Stimulated activated memory B cell treated with anti-CD40 and anti-IgM and Interleukin-4, amounts not matched to agents 10 μg/mL and 1 μg/mL and 100 μg/mL, for 72 hours (primary cell): ENCODE measurements at regions not wholly inside any gene's neighbourhood (a gene's known extent, or its start where the extent isn't known, plus 50 kb on each side); places are given as distances from the start of the nearest gene placed in this dataset.
"Not testable (repeated sequence)": the region's sequence is repeated elsewhere in the genome, so short reads cannot be mapped to it uniquely, and the experiment has no call there.

Experiments used
- ATAC-seq: fragments of 150-1000 bp; cut with Tn5 transposase; 2 replicates; pipeline ENCODE4 v1.10.0; 2021
- H3K27ac Mint-ChIP-seq: one replicate; pipeline ENCODE4 v1.8.0; 2022; ENCODE audit warnings: mild to moderate bottlenecking, mixed read lengths
- H3K27me3 Mint-ChIP-seq: one replicate; pipeline ENCODE4 v1.8.0; 2022; ENCODE audit warnings: mixed read lengths
- H3K36me3 Mint-ChIP-seq: one replicate; pipeline ENCODE4 v1.8.0; 2022; ENCODE audit warnings: mixed read lengths
- H3K4me1 Mint-ChIP-seq: one replicate; pipeline ENCODE4 v1.8.0; 2022; ENCODE audit warnings: mixed read lengths
- H3K4me3 Mint-ChIP-seq: one replicate; pipeline ENCODE4 v1.8.0; 2022; ENCODE audit warnings: mild to moderate bottlenecking, moderate library complexity, mixed read lengths
- H3K9me3 Mint-ChIP-seq: one replicate; pipeline ENCODE4 v1.8.0; 2022; ENCODE audit warnings: mixed read lengths

DNA sequence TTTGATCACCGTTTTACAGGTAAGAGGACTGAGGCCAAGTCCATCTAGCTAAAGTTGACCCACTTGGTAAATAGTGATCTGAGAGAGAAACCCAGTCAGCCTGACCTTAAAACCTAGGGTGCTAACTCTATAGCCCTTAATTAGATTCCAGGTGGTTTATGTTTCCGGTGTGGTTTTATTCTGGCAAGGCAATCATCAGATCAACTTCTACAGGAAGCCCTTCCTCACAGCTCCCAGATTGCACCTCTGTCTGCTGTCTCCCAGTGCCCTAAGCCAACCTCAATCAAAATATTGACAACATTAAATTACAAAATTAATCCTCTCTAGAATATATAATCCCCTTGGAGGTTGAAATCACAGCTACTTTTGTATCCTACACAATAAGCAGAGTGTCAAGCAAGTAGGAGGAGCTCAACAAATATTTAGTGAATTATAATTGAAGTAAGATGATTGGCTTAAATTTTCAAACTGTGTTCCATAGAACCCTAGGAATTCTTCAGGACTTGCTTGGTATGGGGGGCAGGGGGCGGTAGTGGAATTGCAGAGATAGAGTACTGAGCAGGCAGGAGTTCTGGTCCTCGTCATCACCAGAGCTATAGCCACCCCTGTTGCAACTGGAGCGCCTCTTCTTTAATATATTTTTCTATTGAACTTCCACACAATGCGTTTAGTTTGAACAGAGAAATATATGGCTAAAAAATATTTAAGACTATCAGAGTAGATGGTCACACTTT is 692.8 kb upstream of the LRRN3 start:
- Mint-ChIP-seq H3K36me3 (no peaks in the 10 kb centered on the region), H3K27me3 (no peaks in the 10 kb centered on the region), H3K4me1 (no peaks in the 10 kb centered on the region), H3K4me3 (no peak overlapping the region), H3K9me3 (no peaks in the 10 kb centered on the region), H3K27ac (no peak overlapping the region)
- no peak for ATAC-seq

DNA sequence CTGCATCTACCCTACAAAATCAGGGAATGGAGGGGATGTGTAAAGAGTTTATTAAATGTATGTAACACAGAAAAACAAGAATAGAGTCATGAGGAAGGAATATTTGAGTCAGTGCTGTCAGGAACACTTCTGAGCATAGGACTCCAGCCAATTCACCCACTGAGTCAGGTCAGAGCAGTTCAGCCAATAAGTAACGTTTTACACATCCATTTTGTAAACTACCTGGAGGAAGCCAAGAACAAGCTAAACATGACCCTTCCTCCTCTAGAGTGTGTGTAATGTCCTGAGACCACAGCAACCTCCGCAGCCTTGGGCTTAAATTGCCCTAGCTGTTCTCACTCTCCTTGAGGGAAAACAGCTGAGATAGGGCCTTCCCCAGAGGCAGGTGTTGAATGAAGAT is 691.5 kb upstream of the LRRN3 start:
- ATAC-seq, result no peak
- Mint-ChIP-seq H3K27me3 (no peaks in the 10 kb centered on the region), H3K4me1 (no peaks in the 10 kb centered on the region), H3K9me3 (no peaks in the 10 kb centered on the region), H3K4me3 (no peak overlapping the region), H3K27ac (no peak overlapping the region), H3K36me3 (no peaks in the 10 kb centered on the region)

DNA sequence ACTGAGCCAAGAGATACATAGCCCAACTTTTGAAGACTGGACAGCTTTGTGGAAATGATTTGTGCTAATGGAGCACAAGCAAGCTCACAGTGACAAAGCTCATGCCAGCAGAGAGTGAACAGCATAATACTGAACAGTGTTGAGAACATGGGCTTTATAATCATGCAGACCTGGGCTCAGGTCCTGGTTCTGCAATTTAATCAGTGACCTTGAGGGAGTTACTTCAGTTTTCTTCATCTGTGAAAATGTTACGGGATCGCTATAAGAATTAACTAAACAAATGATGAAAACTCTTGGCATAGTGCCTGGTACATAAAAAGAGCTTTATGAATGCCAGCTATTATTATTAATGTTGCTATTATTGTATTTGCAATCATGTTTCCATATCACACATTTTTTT is 690.5 kb upstream of the LRRN3 start:
- no peaks in the 10 kb centered on the region for H3K27me3 Mint-ChIP-seq
- no peaks in the 10 kb centered on the region for H3K4me1 Mint-ChIP-seq
- H3K9me3 Mint-ChIP-seq, result no peaks in the 10 kb centered on the region
- H3K36me3 Mint-ChIP-seq, result no peaks in the 10 kb centered on the region
- ATAC-seq, result no peak
- no peak overlapping the region for H3K27ac Mint-ChIP-seq
- no peak overlapping the region for H3K4me3 Mint-ChIP-seq

DNA sequence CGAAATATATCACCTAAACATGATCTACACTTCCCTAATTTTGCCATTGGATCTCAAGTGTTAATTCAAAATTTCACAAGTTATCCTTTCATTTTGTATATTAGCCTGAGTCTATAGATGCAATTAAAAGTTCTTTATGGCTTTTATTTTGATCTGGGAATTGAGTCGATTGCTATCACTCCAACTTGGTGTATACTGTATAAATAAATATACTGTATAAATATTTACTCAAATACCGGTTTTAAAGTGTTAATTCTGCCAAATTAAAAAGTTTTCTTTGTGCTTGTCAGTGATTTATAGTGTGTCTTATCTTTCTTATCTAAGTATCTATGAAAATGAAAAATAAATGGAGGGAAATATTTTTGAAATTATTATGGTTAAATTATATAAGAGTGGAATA is 683.7 kb upstream of the LRRN3 start:
- no peak for ATAC-seq
- Mint-ChIP-seq H3K27ac (no peak overlapping the region), H3K4me3 (no peak overlapping the region), H3K9me3 (no peaks in the 10 kb centered on the region), H3K4me1 (no peaks in the 10 kb centered on the region), H3K27me3 (no peaks in the 10 kb centered on the region), H3K36me3 (no peaks in the 10 kb centered on the region)

DNA sequence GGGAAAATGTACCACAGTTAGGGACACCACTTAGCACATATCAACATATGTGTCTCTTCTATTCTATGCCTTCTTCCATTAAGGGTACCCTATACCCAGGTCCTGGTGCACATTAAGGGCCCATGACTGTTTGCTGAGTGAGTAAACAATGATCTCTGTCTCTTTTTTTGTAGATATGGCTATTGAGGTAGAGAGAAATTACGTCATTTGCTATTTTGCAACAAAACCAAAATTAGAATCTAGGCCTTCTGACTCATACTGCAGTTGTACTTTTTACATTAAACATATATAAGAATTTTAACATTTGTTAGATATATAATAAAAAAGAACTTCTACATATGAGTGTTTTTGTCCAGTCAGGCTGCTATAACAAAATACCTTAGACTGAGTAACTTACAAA is 683.2 kb upstream of the LRRN3 start:
- H3K27me3 Mint-ChIP-seq, result no peaks in the 10 kb centered on the region
- no peak for ATAC-seq
- no peaks in the 10 kb centered on the region for H3K9me3 Mint-ChIP-seq
- H3K4me1 Mint-ChIP-seq, result no peaks in the 10 kb centered on the region
- H3K36me3 Mint-ChIP-seq, result no peaks in the 10 kb centered on the region
- H3K4me3 Mint-ChIP-seq, result no peak overlapping the region
- no peak overlapping the region for H3K27ac Mint-ChIP-seq

DNA sequence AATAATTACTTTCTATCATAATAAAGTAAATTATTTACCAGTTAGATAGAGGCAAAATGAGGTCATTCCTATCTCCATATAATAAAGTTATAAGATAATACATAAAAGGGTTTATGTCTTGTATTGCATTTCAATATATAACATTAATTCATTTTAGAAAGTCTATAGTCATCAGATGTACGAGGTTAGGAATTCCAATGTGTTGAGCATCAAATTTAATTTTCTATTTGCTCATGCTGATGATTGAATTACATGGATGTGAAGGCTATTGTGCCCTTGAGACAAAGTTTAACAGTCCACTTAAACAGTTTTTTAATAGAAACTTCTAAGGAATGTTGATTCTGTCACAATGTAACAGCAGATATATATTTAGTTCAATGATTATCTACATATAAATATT is 678.3 kb upstream of the LRRN3 start:
- H3K27me3 Mint-ChIP-seq, result no peaks in the 10 kb centered on the region
- no peaks in the 10 kb centered on the region for H3K36me3 Mint-ChIP-seq
- H3K4me1 Mint-ChIP-seq, result no peaks in the 10 kb centered on the region
- H3K4me3 Mint-ChIP-seq, result no peak overlapping the region
- H3K27ac Mint-ChIP-seq, result no peak overlapping the region
- peaks cover 5% of the 10 kb centered on the region for H3K9me3 Mint-ChIP-seq
- ATAC-seq, result no peak

DNA sequence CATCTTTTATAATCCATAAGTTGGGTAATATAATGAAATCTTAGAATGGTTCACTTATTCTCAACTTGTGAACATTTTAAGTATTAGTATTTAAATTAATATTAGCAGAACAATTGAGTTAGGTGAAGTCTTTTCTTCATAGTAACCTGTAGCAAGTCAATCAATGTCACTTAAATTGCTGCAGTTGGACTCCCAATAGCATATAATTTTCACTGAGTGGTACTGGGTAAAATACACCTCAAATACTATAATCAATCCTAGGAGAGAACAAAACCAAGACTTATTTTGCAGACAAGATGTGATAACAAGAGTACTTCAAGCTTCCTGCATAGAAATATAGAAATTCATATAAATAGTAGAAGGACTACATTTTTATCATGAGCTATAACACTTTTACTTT is 677.9 kb upstream of the LRRN3 start:
- H3K36me3 Mint-ChIP-seq, result no peaks in the 10 kb centered on the region
- H3K4me1 Mint-ChIP-seq, result no peaks in the 10 kb centered on the region
- peaks cover 5% of the 10 kb centered on the region for H3K9me3 Mint-ChIP-seq
- no peak overlapping the region for H3K27ac Mint-ChIP-seq
- no peaks in the 10 kb centered on the region for H3K27me3 Mint-ChIP-seq
- ATAC-seq, result no peak
- H3K4me3 Mint-ChIP-seq, result no peak overlapping the region

DNA sequence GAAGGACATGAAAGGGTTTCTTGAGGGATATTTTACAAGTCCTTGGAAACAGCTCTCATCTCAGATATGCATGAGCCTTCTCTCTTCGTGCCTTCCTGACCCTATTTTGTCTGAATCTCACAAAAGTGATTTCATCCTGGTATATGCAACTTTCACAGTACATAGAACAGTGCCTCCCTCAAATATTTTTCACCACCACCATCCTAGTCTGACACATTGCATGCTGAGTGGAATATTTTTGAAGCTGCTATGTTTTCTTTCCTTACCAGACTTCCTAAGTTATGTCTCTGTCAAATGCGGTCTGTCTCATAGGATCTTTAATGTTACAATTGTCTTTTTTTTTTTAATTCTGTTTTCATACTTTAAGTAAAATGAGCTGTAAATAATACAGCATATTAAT is 673.3 kb upstream of the LRRN3 start:
- no peak for ATAC-seq
- H3K36me3 Mint-ChIP-seq, result no peaks in the 10 kb centered on the region
- no peaks in the 10 kb centered on the region for H3K27me3 Mint-ChIP-seq
- no peaks in the 10 kb centered on the region for H3K4me1 Mint-ChIP-seq
- H3K27ac Mint-ChIP-seq, result no peak overlapping the region
- no peak overlapping the region for H3K4me3 Mint-ChIP-seq
- H3K9me3 Mint-ChIP-seq, result peaks cover 5% of the 10 kb centered on the region

DNA sequence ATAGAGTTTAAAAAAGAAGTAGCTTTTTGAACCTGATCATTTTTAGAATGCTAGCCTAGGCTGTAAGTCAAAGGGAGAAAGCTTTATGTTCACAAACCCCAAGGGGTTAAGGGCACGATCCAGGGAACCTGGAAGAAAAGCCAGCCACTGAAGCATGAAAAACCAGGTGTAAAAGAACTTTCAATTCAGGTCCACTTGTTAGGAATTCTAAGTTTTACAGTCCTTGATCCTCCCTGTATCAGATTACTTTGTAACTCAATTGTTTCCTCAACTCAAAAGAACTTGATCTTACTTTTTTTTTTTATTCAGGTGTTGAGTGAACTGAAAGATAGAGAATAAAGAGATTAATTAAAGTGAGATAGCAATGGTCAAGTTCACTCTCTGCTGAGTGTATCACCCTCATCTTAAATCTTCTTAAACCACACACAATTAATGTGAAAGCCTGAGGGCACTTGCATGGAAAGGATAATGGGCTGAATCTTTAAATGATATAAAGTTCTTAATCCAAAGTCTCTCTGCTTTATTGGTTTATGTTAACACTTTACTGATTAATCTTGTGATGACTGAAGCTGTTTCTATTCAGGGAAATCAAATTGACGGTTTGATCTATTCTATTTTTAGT is 672.2 kb upstream of the LRRN3 start:
- Mint-ChIP-seq H3K4me3 (no peak overlapping the region), H3K4me1 (no peaks in the 10 kb centered on the region), H3K27me3 (no peaks in the 10 kb centered on the region), H3K9me3 (peaks cover 5% of the 10 kb centered on the region), H3K36me3 (no peaks in the 10 kb centered on the region), H3K27ac (no peak overlapping the region)
- ATAC-seq, result no peak

DNA sequence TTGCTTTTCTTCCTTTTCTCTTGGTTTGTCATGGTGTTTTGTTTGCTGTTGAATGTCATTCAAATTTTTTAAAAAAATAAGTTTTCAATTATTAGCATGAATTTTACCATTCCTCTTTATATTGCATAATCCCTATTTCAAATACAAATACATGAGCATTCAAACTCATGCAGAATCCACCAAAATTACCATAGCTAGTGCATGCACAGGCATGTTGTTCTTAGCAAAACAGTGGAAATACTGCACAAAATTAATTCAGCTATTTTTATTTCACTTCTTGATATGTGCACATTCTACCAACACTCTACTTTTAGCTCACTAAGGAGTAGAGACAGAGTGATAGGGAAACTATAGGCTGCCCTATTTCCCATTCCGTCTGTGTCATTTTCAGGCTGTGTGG is 670.1 kb upstream of the LRRN3 start:
- H3K4me3 Mint-ChIP-seq, result no peak overlapping the region
- H3K9me3 Mint-ChIP-seq, result peaks cover 2% of the 10 kb centered on the region
- ATAC-seq, result no peak
- no peaks in the 10 kb centered on the region for H3K36me3 Mint-ChIP-seq
- H3K4me1 Mint-ChIP-seq, result no peaks in the 10 kb centered on the region
- H3K27ac Mint-ChIP-seq, result no peak overlapping the region
- no peaks in the 10 kb centered on the region for H3K27me3 Mint-ChIP-seq

DNA sequence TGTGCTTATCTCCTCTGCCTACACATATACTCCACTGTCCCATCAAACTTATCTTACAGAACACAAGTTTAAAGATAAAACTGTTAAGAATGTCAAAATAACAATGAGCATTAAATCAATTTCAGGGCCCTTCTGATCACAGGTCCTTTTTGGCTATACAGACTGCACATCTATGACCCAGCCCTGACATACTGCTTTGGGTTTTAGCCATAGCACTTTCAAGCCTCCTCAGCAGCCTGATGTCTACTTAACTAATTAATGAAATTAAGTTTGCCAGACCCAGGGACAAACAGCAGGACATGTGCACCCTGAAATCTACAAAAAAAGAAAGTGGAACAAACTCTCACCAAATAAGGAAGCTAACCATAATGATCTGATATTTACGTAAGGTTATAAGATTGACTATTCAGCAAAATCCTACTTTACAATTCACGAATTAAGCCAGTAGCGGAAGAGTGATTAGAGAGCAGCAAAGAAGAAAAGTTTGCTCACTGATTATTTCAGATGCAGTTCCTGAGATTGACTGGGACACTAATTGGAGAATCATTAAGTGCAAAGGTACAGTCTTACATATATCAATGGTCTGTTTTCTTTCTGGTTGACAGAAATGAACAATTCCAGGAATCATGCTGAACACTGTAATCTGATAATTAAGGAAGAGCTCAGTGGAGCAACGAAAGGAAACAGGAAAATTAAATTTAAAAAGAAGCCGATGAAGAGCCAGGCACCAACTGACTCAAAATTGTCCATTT is 669.3 kb upstream of the LRRN3 start:
- Mint-ChIP-seq H3K27ac (no peak overlapping the region), H3K4me3 (no peak overlapping the region), H3K4me1 (no peaks in the 10 kb centered on the region), H3K36me3 (no peaks in the 10 kb centered on the region), H3K27me3 (no peaks in the 10 kb centered on the region), H3K9me3 (peaks cover 2% of the 10 kb centered on the region)
- no peak for ATAC-seq

DNA sequence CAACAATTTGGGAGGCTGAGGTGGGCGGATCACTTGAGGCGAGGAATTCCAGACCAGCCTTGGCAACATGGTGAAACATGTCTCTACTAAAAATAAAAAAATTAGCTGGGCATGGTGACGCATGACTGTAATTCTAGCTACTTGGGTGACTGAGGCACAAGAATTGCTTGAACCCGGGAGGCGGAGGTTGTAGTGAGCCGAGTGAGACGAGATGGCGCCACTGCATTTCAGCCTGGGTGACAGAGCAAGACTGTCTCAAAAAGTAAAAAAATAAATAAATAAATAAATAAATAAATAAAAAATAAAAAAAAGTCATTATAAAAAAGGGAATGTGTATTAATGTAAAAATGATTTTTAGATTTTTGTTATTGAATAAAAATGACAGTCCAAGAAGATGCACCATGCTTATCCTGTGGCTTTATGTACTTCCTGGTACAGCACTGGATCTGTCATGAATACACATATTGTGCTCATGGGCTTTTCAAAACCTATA is 658.8 kb upstream of the LRRN3 start:
- ATAC-seq, result no peak
- no peak overlapping the region for H3K27ac Mint-ChIP-seq
- H3K36me3 Mint-ChIP-seq, result no peaks in the 10 kb centered on the region
- no peaks in the 10 kb centered on the region for H3K9me3 Mint-ChIP-seq
- H3K27me3 Mint-ChIP-seq, result no peaks in the 10 kb centered on the region
- no peaks in the 10 kb centered on the region for H3K4me1 Mint-ChIP-seq
- H3K4me3 Mint-ChIP-seq, result no peak overlapping the region

DNA sequence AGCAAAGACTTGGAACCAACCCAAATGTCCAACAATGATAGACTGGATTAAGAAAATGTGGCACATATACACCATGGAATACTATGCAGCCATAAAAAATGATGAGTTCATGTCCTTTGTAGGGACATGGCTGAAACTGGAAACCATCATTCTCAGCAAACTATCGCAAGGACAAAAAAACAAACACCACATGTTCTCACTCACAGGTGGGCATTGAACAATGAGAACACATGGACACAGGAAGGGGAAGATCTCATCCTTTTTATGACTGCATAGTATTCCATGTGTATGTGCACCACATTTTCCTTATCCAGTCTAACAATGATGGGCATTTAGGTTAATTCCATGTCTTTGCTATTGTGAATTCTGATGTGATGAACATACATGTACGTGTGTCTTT is 652.0 kb upstream of the LRRN3 start:
- H3K27me3 Mint-ChIP-seq, ATAC-seq, H3K36me3 Mint-ChIP-seq, H3K9me3 Mint-ChIP-seq, H3K27ac Mint-ChIP-seq, H3K4me3 Mint-ChIP-seq, H3K4me1 Mint-ChIP-seq: not testable (repeated sequence)

DNA sequence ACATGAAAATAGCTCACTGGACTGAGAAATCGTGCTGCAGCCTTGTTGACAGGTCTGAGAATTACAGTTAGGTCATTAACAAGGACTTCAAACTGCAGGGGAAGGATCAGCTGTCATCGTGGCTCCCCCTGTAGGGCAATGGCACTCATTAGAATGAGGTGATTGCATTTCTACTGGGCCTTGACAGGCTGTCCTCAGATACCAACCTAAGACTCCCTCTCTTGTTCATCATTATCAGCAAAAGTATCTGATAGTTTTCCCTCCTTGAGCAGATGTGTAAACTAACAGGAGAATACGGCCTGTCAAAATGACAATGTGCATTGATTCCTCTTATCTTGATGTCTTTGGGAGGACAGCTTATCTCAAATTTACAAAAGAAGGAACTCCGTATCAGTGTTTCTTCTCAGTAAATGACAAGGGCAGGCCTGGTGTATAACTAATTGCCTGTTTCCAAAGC is 648.5 kb upstream of the LRRN3 start:
- Mint-ChIP-seq H3K4me1 (no peaks in the 10 kb centered on the region), H3K4me3 (no peak overlapping the region), H3K27me3 (no peaks in the 10 kb centered on the region), H3K36me3 (no peaks in the 10 kb centered on the region), H3K27ac (no peak overlapping the region), H3K9me3 (no peaks in the 10 kb centered on the region)
- no peak for ATAC-seq

DNA sequence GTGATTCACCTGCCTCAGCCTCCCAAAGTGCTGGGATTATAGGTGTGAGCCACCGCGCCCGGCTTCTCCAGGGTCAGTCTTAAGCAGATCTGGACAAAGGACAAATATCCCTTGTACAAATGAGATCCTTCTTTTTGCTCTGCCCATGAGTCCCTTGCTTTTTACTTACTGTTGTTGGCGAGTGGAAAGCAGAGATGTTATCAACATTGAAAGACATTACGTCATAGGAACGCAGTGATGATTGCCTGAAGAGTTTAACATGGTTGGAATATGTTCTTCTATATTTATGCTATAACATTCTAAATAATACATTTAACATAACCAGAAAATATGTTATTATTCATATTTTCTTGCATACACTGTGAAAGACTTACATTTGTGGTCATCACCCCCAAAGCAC is 644.3 kb upstream of the LRRN3 start:
- Mint-ChIP-seq H3K27ac (no peak overlapping the region), H3K9me3 (no peaks in the 10 kb centered on the region), H3K27me3 (no peaks in the 10 kb centered on the region), H3K36me3 (no peaks in the 10 kb centered on the region), H3K4me1 (no peaks in the 10 kb centered on the region), H3K4me3 (no peak overlapping the region)
- ATAC-seq, result no peak

DNA sequence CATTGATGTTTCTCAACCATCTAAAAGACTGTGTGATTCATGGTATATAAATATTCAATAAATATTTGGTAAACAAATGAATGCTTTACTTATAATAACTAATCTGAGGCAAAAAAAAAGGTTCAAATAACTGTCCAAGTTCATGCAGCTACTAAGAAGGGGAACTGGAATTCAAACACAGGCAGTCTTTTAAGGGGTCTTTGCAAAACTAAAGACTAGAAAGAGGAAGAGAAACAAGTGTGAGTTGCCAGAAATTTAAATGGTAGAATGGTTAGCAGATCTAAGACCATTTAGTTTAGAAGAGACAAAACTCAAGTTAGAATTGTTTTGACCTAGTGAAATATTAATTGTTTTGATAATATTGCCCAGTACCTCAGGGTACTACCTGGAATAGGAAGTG is 642.0 kb upstream of the LRRN3 start:
- H3K36me3 Mint-ChIP-seq, result no peaks in the 10 kb centered on the region
- no peak overlapping the region for H3K27ac Mint-ChIP-seq
- H3K9me3 Mint-ChIP-seq, result no peaks in the 10 kb centered on the region
- no peaks in the 10 kb centered on the region for H3K27me3 Mint-ChIP-seq
- no peaks in the 10 kb centered on the region for H3K4me1 Mint-ChIP-seq
- ATAC-seq, result no peak
- no peak overlapping the region for H3K4me3 Mint-ChIP-seq
